WI38 (cell line): ENCODE measurements at regions not wholly inside any gene's neighbourhood (a gene's known extent, or its start where the extent isn't known, plus 50 kb on each side); places are given as distances from the start of the nearest gene placed in this dataset.

Source experiments
- H3K4me3 ChIP-seq: 2 replicates; pipeline ENCODE4 v1.5.1; 2011; ENCODE audit warnings: low read depth, mild to moderate bottlenecking, control low read depth, low read length
- CTCF ChIP-seq: IDR thresholded peaks from 2 replicates; pipeline ENCODE4 v1.5.1; 2012; ENCODE audit warnings: low read depth, mild to moderate bottlenecking, control low read depth, low read length

GRCh38 chr1:194705123-194705854 is 1518.9 kb upstream of the B3GALT2 start:
- no peak for TF ChIP-seq CTCF
- H3K4me3 ChIP-seq: no peak overlapping the region

DNA sequence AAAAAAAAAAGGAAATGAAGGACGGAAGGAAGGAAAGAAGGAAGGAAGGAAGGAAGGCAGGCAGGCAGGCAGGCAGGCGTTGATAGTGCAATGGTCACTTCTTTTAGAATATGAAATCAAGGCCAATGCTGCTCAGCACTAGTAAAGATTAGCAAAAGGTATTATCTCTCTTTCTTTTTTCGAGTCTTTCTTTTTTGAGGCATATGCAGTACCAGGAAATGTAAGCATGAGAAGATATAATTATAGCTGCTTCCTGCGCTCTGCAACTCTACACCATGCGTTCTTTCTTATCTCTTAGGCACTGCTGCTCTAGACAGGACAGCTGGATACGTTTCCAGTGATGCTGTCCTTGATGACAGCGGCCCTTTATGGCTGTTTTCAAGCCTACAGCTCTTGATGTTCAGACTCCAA is 1512.5 kb upstream of the B3GALT2 start:
- H3K4me3 ChIP-seq: no peak overlapping the region
- TF ChIP-seq CTCF: no peak

DNA sequence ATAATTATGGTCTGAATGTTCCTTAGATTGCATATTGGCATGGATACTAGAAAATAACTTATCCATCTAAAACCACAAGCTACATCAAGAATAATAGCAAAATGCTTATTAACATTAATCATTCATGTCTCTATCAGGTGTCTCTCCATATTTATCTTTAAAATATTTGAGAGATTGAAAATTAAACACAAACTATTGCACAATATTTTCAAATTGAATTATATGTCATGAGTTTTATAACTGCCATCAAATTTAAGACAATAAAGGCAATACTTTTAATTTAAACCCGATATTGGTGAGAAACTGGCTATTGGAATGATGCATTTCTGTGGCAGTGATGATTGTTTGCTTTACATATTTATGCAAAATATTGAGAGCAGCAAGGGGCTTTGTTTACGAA is 1506.8 kb upstream of the B3GALT2 start:
- no peak for TF ChIP-seq CTCF
- no peak overlapping the region for H3K4me3 ChIP-seq

- no peak overlapping the region for H3K4me3 ChIP-seq
- no peak for TF ChIP-seq CTCF
Observed at GRCh38 chr1:194684636-194685035, 1498.2 kb upstream of the B3GALT2 start.

GRCh38 chr1:194658090-194658439 is 1471.7 kb upstream of the B3GALT2 start:
- no peak for TF ChIP-seq CTCF
- H3K4me3 ChIP-seq: no peak overlapping the region

DNA sequence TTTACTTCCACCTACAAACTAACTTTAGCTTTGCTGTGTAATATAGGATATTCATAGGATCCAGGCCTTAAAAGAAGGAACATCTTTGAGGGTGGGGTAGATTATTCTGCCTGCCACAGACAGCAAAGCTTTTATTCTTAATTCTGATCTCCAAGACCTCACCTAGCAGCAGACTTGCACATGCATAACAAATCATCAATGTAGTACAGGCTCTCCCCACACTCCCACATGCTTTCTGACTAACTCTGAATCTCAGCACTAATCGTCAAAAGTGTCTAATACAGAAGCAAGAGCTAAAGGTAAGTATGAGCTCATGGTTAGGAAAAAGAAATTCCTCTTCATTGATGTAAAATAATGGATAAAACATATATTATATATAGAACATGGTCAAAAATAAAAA is 1468.5 kb upstream of the B3GALT2 start:
- TF ChIP-seq CTCF: no peak
- H3K4me3 ChIP-seq: no peak overlapping the region

DNA sequence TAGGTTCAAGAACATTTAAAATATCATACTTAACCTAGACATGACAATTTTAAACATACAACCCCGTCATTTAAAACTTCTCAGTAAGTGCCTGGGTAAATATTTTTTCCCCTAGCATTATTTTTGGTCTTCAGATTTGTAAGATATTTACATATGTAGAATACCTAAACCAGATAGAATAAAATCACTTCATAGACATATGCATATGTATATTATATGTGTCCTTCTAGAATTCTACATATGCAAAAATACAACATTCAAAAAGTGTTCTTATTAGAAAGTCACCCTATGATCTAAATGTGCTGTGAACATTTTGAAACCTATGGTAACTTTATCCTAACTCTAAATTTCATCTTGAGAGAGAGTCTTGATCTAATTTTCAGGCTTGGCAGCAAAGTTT is 1467.0 kb upstream of the B3GALT2 start:
- TF ChIP-seq CTCF: no peak
- no peak overlapping the region for H3K4me3 ChIP-seq
